HEK293T (cell line): ENCODE measurements at regions not wholly inside any gene's neighbourhood (a gene's known extent, or its start where the extent isn't known, plus 50 kb on each side); places are given as distances from the start of the nearest gene placed in this dataset.
A peak's percentile ranks its signal among the peaks of the same experiment; 100 is the strongest.

ENCODE experiments used
- BHLHE40 ChIP-seq: fragments of 450-650 bp; IDR thresholded peaks from 2 replicates; pipeline ENCODE4 v1.6.1; 2016; ENCODE audit warnings: mild to moderate bottlenecking, moderate library complexity, borderline replicate concordance
- FOXA1 ChIP-seq: fragments of 450-650 bp; IDR thresholded peaks from 2 replicates; pipeline ENCODE4 v1.6.1; 2016; ENCODE audit warnings: mild to moderate bottlenecking
- FOXK2 ChIP-seq: fragments of 450-650 bp; IDR thresholded peaks from 2 replicates; pipeline ENCODE4 v1.6.1; 2016; ENCODE audit warnings: mild to moderate bottlenecking
- HDGF ChIP-seq: fragments of 450-650 bp; IDR thresholded peaks from 2 replicates; pipeline ENCODE4 v1.6.1; 2017; ENCODE audit warnings: antibody characterized with exemption, borderline replicate concordance
- SP1 ChIP-seq: fragments of 450-650 bp; IDR thresholded peaks from 2 replicates; pipeline ENCODE4 v1.6.1; 2017
- TARDBP ChIP-seq: fragments of 450-650 bp; IDR thresholded peaks from 2 replicates; pipeline ENCODE4 v1.6.1; 2016
- ZNF384 ChIP-seq: fragments of 450-650 bp; IDR thresholded peaks from 2 replicates; pipeline ENCODE4 v1.6.1; 2016
- TF ChIP-seq, protein P1 (sequence below): fragments of 450-650 bp; IDR thresholded peaks from 2 replicates; pipeline ENCODE4 v1.6.1; 2016

DNA sequence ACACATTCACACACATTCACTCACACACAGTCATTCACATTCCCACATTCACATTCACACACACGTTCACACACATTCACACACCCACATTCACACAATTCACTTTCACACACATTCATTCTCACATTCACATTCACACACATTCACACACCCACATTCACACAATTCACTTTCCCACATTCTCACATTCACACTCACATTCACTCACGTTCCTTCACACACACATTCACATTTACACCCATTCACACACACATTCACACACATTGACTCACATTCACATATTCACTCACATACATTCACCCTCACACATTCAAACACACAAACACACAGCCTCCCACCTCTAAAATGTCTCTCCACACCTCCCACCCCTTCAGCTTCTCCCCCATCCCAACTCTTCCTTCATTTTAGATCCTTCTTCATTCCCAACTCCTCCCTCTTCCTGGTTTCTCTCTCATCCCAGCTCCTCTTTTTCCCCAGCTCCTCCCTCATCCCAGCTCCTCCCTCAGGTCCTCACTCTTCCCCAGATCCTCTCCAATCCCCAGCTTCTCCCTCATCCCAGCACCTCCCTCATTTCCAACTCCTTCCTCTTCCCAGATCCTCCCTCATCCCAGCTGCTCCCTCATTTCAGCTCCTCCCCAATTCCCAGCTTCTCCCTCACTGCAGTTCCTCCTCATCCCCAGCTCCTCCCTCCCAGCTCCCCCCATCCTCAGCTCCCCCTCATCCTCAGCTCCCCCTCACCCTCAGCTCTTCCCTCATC is 111.0 kb downstream of the FAM53A start:
- no peak for TF ChIP-seq SP1
- TF ChIP-seq HDGF = no peak
- TF ChIP-seq, protein P1, sequence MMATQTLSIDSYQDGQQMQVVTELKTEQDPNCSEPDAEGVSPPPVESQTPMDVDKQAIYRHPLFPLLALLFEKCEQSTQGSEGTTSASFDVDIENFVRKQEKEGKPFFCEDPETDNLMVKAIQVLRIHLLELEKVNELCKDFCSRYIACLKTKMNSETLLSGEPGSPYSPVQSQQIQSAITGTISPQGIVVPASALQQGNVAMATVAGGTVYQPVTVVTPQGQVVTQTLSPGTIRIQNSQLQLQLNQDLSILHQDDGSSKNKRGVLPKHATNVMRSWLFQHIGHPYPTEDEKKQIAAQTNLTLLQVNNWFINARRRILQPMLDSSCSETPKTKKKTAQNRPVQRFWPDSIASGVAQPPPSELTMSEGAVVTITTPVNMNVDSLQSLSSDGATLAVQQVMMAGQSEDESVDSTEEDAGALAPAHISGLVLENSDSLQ = no peak
- no peak for TF ChIP-seq FOXA1
- no peak for TF ChIP-seq FOXK2
- TF ChIP-seq BHLHE40 = no peak
- TF ChIP-seq TARDBP = peak; percentile 48; the same call in 1 of the 2 replicates
- no peak for TF ChIP-seq ZNF384
